B cell (primary cell): ENCODE measurements at regions not wholly inside any gene's neighbourhood (a gene's known extent, or its start where the extent isn't known, plus 50 kb on each side); places are given as distances from the start of the nearest gene placed in this dataset.

Experiments
- ATAC-seq: fragments of 200-7000 bp; cut with Tn5 transposase; one replicate; pipeline ENCODE4 v1.10.0; 2021; ENCODE audit warnings: low read depth, mild to moderate bottlenecking, moderate number of reproducible peaks, moderate library complexity
- CTCF ChIA-PET: fragments of 350-600 bp; sonication (Branson Sonifier 250); formaldehyde crosslinking; loops from one replicate; lab custom pipeline; 2021; ENCODE audit warnings: antibody characterized with exemption, inconsistent platforms; lab: Charles Lee
- POLR2A ChIA-PET: fragments of 350-600 bp; sonication (Branson Sonifier 250); formaldehyde crosslinking; loops from one replicate; lab custom pipeline; 2021; ENCODE audit warnings: antibody characterized with exemption; lab: Charles Lee
- DNase-seq: peaks from one replicate; pipeline ENCODE4 v3.0.0; 2013
- H2AFZ ChIP-seq: 2 replicates; pipeline ENCODE4 v1.6.1; 2012; ENCODE audit warnings: mild to moderate bottlenecking, low read depth, low read length; ENCODE audit not compliant: insufficient read depth, poor library complexity, severe bottlenecking
- H3K27ac ChIP-seq, 2 donors: 1 replicate in 1 of 2; 2 replicates in 1 of 2; pipeline ENCODE4 v1.5.1; 2012 to 2013; ENCODE audit warnings: low read length in 2 of 2, mild to moderate bottlenecking in 2 of 2, moderate library complexity in 1 of 2
- H3K27me3 ChIP-seq, 4 experiments: fragments of 200-600 bp in 1 of 4; sonication (generic) in 1 of 4; replicated peaks in 1 of 4; 1 replicate in 2 of 4; 2 replicates in 2 of 4; pipeline versions ENCODE4 v1.6.1 to v1.7.0; 2013 to 2016; ENCODE audit warnings: low read length in 3 of 4, mild to moderate bottlenecking in 2 of 4, mixed read lengths in 1 of 4, moderate library complexity in 1 of 4; ENCODE audit not compliant: insufficient read depth in 4 of 4, control insufficient read depth in 3 of 4; ENCODE audit errors: control extremely low read depth in 1 of 4
- H3K36me3 ChIP-seq, 2 experiments: replicated peaks in 1 of 2; 1 replicate in 1 of 2; 2 replicates in 1 of 2; pipeline versions ENCODE4 v1.6.1 to v1.7.1; 2013; ENCODE audit warnings: low read length in 1 of 2; ENCODE audit not compliant: insufficient read depth in 2 of 2, control insufficient read depth in 1 of 2; ENCODE audit errors: control extremely low read depth in 1 of 2, extremely low read depth in 1 of 2
- H3K4me1 ChIP-seq, 2 donors: fragments of 200-600 bp in 1 of 2; sonication (generic) in 1 of 2; 1 replicate in 1 of 2; 2 replicates in 1 of 2; pipeline versions ENCODE4 v1.5.1 to v1.6.1; 2013 to 2017; ENCODE audit warnings: low read length in 2 of 2; ENCODE audit not compliant: control insufficient read depth in 2 of 2, insufficient read depth in 2 of 2
- H3K4me2 ChIP-seq: replicated peaks from 2 replicates; pipeline ENCODE3; 2012; ENCODE audit warnings: mild to moderate bottlenecking, low read depth, low read length; ENCODE audit not compliant: poor library complexity, severe bottlenecking
- H3K4me3 ChIP-seq, 5 experiments: fragments of 200-600 bp in 1 of 5; sonication (generic) in 1 of 5; 1 replicate in 3 of 5; 2 replicates in 2 of 5; pipeline versions ENCODE4 v1.5.1 to v1.7.0; 2011 to 2016; ENCODE audit warnings: low read length in 4 of 5, mild to moderate bottlenecking in 4 of 5, low read depth in 2 of 5, control low read depth in 1 of 5, moderate library complexity in 1 of 5; ENCODE audit not compliant: insufficient read depth in 1 of 5; ENCODE audit errors: control extremely low read depth in 1 of 5, extremely low read depth in 1 of 5
- H3K79me2 ChIP-seq: fragments of 200-600 bp; sonication (generic); one replicate; pipeline ENCODE4 v1.6.0; 2016; ENCODE audit warnings: low read length; ENCODE audit not compliant: control insufficient read depth, insufficient read depth
- H3K9ac ChIP-seq: fragments of 200-600 bp; sonication (generic); 2 replicates; pipeline ENCODE4 v1.6.1; 2017; ENCODE audit warnings: mild to moderate bottlenecking, low read length, moderate library complexity
- H3K9me3 ChIP-seq, 3 donors: one replicate each; pipeline versions ENCODE4 v1.6.1 to v1.7.1; 2013; ENCODE audit warnings: low read length in 2 of 3; ENCODE audit not compliant: control insufficient read depth in 2 of 3, insufficient read depth in 1 of 3; ENCODE audit errors: control extremely low read depth in 1 of 3
- H4K20me1 ChIP-seq: 2 replicates; pipeline ENCODE4 v1.6.0; 2012; ENCODE audit warnings: mild to moderate bottlenecking, low read length; ENCODE audit not compliant: insufficient read depth, control insufficient read depth, poor library complexity, severe bottlenecking
- H3K27ac Mint-ChIP-seq: one replicate; pipeline ENCODE4 v1.8.0; 2021; ENCODE audit warnings: mixed read lengths
- H3K27me3 Mint-ChIP-seq: one replicate; pipeline ENCODE4 v1.8.0; 2021; ENCODE audit warnings: mixed read lengths
- H3K4me1 Mint-ChIP-seq: one replicate; pipeline ENCODE4 v1.8.0; 2021; ENCODE audit warnings: mixed read lengths
- H3K4me3 Mint-ChIP-seq: one replicate; pipeline ENCODE4 v1.8.0; 2021; ENCODE audit warnings: mixed read lengths
- H3K9me3 Mint-ChIP-seq: one replicate; pipeline ENCODE4 v1.8.0; 2022; ENCODE audit warnings: mixed read lengths; ENCODE audit not compliant: insufficient read depth
- CTCF ChIP-seq: fragments of 200-600 bp; IDR thresholded peaks from one replicate; pipeline ENCODE4 v1.8.0; 2022; ENCODE audit warnings: antibody characterized with exemption, mild to moderate bottlenecking
- EZH2 ChIP-seq: IDR thresholded peaks from 2 replicates; pipeline ENCODE4 v1.6.1; 2012; ENCODE audit warnings: borderline replicate concordance, low read depth, mild to moderate bottlenecking, moderate library complexity, low read length; ENCODE audit not compliant: insufficient read depth, poor library complexity, severe bottlenecking
- WGBS: methylation state at CpG from one replicate; pipeline ENCODE4 v1.1.5; 2013; ENCODE audit warnings: missing lambda C conversion rate; ENCODE audit not compliant: insufficient coverage; 5-methylcytosine and 5-hydroxymethylcytosine counted together
- intact Hi-C: fragments of 100-400 bp; cut with micrococcal nuclease; formaldehyde crosslinking; loops from one replicate; pipeline ENCODE4 v1.10.0; 2022

DNA sequence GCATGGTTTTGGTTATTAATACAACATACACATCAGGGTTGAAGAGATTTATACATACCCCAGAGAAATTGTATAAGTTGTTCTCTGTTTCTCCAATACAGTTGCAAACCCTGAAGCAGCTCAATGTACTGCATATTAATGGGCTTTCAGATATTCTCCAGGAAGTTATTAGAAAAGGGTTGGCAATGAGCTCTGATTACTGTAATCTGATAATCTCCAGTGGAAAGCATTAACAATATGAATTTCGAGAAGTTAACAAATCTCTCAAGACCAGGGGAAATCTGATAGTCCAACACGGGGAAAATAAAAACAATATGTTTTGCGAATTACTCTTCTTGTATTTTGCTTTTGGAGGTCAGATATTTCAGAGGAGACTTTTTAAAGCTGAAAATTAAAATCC is 950.1 kb downstream of the TBL1XR1 start:
- H3K4me1 Mint-ChIP-seq = no peaks in the 10 kb centered on the region
- no peak overlapping the region for H3K4me2 ChIP-seq
- H4K20me1 ChIP-seq = no peaks in the 10 kb centered on the region
- no peaks in the 10 kb centered on the region for H3K4me1 ChIP-seq
- H3K27me3 Mint-ChIP-seq = no peaks in the 10 kb centered on the region
- H3K9ac ChIP-seq = no peak overlapping the region
- no peak overlapping the region for H3K27ac ChIP-seq
- no peak overlapping the region for H3K4me3 ChIP-seq
- peaks cover 1% of the 10 kb centered on the region for H3K9me3 Mint-ChIP-seq
- no peak overlapping the region for H3K4me3 Mint-ChIP-seq
- DNase-seq (no peak), ATAC-seq (no peak)
- intact Hi-C loops = no loop called here
- TF ChIP-seq CTCF (no peak), EZH2 (no peak)
- WGBS = no CpG with 5 or more reads among the region's 3 CpGs
- H3K36me3 ChIP-seq = no peaks in the 10 kb centered on the region
- no peaks in the 10 kb centered on the region for H3K79me2 ChIP-seq
- H3K9me3 ChIP-seq = peaks cover 0 to 2% (median 0%) of the 10 kb centered on the region in 3 donors
- CTCF ChIA-PET = no interaction called here
- H3K27me3 ChIP-seq = no peaks in the 10 kb centered on the region
- H3K27ac Mint-ChIP-seq = no peak overlapping the region
- POLR2A ChIA-PET = no interaction called here
- no peak overlapping the region for H2AFZ ChIP-seq

DNA sequence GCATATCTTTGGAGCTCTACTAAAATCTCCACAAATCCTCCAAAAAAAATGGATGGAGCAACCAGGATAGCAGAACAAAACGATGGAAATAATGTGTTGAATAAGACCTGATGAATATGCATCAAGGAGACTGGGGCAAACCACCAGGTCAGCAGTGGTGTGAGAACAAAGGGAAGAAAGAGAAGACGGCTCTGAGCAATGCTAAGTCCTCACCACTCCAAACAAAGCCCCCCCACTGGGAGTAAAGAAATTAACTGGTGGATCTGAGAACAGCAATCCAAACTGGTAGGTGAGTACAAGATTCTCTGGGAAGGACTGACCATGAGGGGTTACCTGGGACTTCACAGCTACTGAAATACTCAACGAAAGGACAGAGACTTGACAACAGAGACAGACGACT is 977.3 kb downstream of the TBL1XR1 start:
- no peaks in the 10 kb centered on the region for H3K4me1 ChIP-seq
- Mint-ChIP-seq H3K9me3 (no peaks in the 10 kb centered on the region), H3K27ac (no peak overlapping the region), H3K27me3 (no peaks in the 10 kb centered on the region), H3K4me1 (no peaks in the 10 kb centered on the region), H3K4me3 (no peak overlapping the region)
- H3K79me2 ChIP-seq = no peaks in the 10 kb centered on the region
- ATAC-seq (no peak), DNase-seq (no peak)
- no peak overlapping the region for H3K4me2 ChIP-seq
- H2AFZ ChIP-seq = no peak overlapping the region
- H3K4me3 ChIP-seq = no peak overlapping the region
- intact Hi-C loops = no loop called here
- no peak for TF ChIP-seq CTCF
- TF ChIP-seq EZH2 = no peak
- no peak overlapping the region for H3K9ac ChIP-seq
- WGBS = 85% methylated on average over 2 of the region's 4 CpGs
- H4K20me1 ChIP-seq = no peaks in the 10 kb centered on the region
- H3K36me3 ChIP-seq = no peaks in the 10 kb centered on the region
- H3K27me3 ChIP-seq = no peaks in the 10 kb centered on the region
- ChIA-PET CTCF (no interaction called here), POLR2A (no interaction called here)
- no peak overlapping the region for H3K27ac ChIP-seq
- peaks cover 0 to 4% (median 2%) of the 10 kb centered on the region in 3 donors for H3K9me3 ChIP-seq
